ENCODE measurements at regions not wholly inside any gene's neighbourhood (a gene's known extent, or its start where the extent isn't known, plus 50 kb on each side); places are given as distances from the start of the nearest gene placed in this dataset.

DNA sequence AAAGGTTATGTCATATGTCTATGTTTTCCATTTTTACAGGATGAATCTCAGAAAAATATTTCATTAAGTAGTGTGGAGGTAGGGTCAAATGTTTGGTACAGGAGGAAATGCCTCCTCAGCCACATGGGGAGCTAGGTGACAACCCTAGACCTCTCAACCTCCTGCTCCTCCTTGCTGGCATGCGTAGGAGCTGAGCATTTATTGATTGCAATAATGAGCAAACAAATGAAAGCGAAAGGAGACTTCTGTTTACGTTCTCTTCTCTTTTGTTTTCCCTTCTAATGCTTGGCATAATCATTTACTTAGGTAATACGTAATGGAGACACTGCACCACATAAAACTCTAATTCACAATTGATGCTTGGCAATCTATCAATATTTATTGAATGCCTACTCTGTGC, 95.1 kb upstream of the CCBE1 start:
- TF ChIP-seq, protein P1, sequence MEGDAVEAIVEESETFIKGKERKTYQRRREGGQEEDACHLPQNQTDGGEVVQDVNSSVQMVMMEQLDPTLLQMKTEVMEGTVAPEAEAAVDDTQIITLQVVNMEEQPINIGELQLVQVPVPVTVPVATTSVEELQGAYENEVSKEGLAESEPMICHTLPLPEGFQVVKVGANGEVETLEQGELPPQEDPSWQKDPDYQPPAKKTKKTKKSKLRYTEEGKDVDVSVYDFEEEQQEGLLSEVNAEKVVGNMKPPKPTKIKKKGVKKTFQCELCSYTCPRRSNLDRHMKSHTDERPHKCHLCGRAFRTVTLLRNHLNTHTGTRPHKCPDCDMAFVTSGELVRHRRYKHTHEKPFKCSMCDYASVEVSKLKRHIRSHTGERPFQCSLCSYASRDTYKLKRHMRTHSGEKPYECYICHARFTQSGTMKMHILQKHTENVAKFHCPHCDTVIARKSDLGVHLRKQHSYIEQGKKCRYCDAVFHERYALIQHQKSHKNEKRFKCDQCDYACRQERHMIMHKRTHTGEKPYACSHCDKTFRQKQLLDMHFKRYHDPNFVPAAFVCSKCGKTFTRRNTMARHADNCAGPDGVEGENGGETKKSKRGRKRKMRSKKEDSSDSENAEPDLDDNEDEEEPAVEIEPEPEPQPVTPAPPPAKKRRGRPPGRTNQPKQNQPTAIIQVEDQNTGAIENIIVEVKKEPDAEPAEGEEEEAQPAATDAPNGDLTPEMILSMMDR (IDR thresholded peaks at IDR 0.05), result no peak
- no peak for TF ChIP-seq POLR2A (IDR thresholded peaks at IDR 0.05)
